GM12865 (cell line): ENCODE measurements at regions not wholly inside any gene's neighbourhood (a gene's known extent, or its start where the extent isn't known, plus 50 kb on each side); places are given as distances from the start of the nearest gene placed in this dataset.

Source experiments
- DNase-seq: peaks from one replicate; pipeline ENCODE4 v3.0.0; 2010; ENCODE audit warnings: low read depth
- H3K4me3 ChIP-seq: 2 replicates; pipeline ENCODE4 v1.5.1; 2011; ENCODE audit warnings: mild to moderate bottlenecking, low read depth, low read length, control low read depth
- TF ChIP-seq, protein P1 (sequence below): IDR thresholded peaks from 2 replicates; pipeline ENCODE4 v1.5.1; 2011; ENCODE audit warnings: low read length, control low read depth, low read depth, inconsistent platforms; ENCODE audit not compliant: insufficient read depth; ENCODE audit errors: missing control alignments

DNA sequence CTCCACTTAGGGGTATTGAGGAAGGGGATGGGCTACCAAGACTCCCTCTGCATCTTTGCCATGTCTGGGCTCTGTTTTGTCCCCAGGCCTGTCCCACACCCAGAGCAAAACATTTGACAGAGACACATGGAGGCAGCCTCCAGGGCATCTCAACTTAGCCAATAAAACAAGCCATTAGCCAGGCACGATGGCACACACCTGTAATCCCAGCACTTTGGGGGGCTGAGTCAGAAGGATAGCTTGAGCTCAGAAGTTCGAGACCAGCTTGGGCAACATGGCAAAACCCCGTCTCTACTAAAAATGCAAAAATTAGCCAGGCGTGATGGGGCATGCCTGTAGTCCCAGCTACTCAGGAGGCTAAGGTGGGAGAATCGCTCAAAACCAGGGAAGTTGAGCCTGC is 120.3 kb upstream of the IPO9 start:
- TF ChIP-seq, protein P1, sequence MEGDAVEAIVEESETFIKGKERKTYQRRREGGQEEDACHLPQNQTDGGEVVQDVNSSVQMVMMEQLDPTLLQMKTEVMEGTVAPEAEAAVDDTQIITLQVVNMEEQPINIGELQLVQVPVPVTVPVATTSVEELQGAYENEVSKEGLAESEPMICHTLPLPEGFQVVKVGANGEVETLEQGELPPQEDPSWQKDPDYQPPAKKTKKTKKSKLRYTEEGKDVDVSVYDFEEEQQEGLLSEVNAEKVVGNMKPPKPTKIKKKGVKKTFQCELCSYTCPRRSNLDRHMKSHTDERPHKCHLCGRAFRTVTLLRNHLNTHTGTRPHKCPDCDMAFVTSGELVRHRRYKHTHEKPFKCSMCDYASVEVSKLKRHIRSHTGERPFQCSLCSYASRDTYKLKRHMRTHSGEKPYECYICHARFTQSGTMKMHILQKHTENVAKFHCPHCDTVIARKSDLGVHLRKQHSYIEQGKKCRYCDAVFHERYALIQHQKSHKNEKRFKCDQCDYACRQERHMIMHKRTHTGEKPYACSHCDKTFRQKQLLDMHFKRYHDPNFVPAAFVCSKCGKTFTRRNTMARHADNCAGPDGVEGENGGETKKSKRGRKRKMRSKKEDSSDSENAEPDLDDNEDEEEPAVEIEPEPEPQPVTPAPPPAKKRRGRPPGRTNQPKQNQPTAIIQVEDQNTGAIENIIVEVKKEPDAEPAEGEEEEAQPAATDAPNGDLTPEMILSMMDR = no peak
- no peak overlapping the region for H3K4me3 ChIP-seq
- DNase-seq = no peak

- TF ChIP-seq, protein P1 = peak; percentile 93
- H3K4me3 ChIP-seq = no peak overlapping the region
- DNase-seq = peak; percentile 58
Observed at GRCh38 chr1:201709564-201710295, 119.2 kb upstream of the IPO9 start.

DNA sequence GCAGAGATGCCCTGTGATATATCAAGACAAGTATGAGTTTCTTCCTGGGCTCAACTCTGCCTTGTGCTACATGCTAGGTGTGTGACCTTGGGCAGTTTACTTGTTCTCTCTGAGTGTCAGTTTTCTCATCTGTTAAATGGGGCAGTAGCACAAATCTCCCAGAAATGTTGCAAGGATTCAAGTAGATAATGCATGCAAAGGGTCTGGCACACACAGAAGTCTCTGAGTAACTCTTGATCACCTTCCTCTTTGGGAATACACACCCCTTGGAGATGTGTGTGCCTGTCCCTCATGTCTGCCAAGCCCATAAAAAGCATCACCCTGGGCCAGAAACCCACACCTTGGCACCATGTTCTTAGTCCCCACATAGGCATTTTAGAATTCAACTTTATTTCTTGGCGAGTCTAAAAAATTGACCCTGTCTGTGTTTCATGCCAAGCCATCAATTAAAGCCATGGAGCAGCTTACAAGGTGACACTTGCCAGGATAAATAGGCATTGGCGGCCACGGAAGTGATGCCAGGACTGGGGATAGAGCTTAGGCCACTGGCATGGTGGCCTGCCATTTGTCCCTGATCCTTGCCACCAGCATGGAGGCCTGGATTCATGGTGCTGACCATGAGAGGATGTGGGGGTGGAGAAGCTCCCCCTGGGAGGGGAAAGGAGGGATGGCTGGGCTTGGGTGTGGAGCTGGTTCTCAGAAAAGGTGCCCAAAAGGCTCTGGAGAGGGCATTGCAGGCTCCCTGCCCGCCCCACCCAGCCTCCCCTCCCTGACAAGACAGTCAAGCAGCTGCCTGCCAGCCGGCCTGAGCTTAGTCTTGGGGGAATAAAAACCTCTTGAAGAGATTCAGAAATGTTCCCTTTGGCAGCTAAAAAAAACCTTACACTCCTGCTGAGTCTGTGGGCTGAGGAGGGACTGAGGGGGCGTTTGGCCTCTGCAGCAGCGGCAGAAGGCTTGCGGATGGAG is 118.0 kb upstream of the IPO9 start:
- H3K4me3 ChIP-seq = no peak overlapping the region
- DNase-seq = no peak
- TF ChIP-seq, protein P1 = no peak

GRCh38 chr1:201711811-201712210 is 117.1 kb upstream of the IPO9 start:
- no peak overlapping the region for H3K4me3 ChIP-seq
- DNase-seq = no peak
- TF ChIP-seq, protein P1 = no peak

GRCh38 chr1:201712387-201713085 is 116.4 kb upstream of the IPO9 start:
- no peak for DNase-seq
- H3K4me3 ChIP-seq = no peak overlapping the region
- TF ChIP-seq, protein P1 = no peak

DNA sequence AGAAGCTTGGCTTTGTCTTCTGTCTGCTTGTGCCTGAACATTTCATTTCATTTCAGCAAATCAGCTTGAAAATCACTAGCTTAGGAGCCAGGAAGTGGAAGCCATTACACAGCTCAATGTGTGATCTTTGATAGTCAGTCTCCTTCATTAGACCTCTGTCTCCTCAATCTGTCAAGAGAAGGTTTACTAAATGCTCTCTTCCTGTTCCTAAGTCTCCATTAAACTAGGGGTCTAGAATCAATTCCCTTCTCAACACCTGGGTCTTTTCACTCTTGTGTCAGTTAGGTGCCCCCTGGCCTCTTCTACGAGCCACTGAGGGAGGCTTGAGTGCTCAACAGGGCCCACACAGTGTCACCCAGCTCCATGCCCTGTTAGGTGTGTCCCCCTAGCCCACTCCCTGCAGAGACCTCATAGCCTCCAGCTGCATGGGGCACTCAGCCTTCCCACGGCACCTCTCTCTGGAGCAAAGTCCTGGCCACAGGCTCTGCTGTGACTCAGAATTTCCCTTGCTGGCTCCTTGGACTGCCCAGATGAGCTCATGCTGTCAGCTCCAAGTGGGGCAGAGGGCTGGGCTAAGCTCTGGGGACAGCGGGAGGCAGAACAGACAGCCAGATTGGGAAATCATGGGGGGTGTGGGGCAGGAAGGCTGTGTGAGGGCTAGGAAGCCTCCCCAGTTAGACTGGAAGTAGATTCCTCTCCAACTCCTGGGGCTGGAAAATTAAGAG is 115.7 kb upstream of the IPO9 start:
- DNase-seq = no peak
- H3K4me3 ChIP-seq = no peak overlapping the region
- TF ChIP-seq, protein P1 = no peak
